GM23248 (cell line): ENCODE measurements at regions not wholly inside any gene's neighbourhood (a gene's known extent, or its start where the extent isn't known, plus 50 kb on each side); places are given as distances from the start of the nearest gene placed in this dataset.

Source experiments
- EZH2 ChIP-seq: fragments of 200-600 bp; sonication (generic); IDR thresholded peaks from 2 replicates; pipeline ENCODE4 v1.6.1; 2018; ENCODE audit warnings: antibody characterized with exemption, mild to moderate bottlenecking; ENCODE audit not compliant: insufficient read depth, poor library complexity, severe bottlenecking
- EZH2phosphoT487 ChIP-seq: fragments of 200-600 bp; sonication (generic); IDR thresholded peaks from 2 replicates; pipeline ENCODE4 v1.6.1; 2018; ENCODE audit warnings: antibody characterized with exemption, moderate library complexity, mild to moderate bottlenecking, low read depth; ENCODE audit not compliant: insufficient read depth

DNA sequence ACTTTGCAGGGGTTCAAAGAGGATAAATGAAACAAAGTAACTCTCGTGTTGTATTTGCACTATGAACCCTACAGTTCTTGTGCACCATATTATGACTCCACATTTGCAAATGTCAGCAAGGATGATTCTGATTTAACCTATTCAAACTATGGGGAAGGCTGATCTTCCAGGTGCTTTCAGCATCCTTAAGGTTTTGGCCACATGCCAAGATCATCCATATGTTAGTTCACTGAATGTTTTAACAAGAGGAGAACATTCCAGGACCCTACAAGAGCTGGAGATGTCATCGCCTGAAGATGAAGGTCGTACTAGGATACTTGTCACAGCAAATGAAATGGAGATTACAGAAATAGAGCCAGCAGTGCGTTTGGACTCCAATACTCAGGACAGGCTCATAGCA, 114.2 kb downstream of the DHRS2 start:
- TF ChIP-seq EZH2phosphoT487 (no peak), EZH2 (no peak)
